Neural progenitor cell (in vitro differentiated cells): ENCODE measurements at regions not wholly inside any gene's neighbourhood (a gene's known extent, or its start where the extent isn't known, plus 50 kb on each side); places are given as distances from the start of the nearest gene placed in this dataset.

Source experiments
- DNase-seq: peaks from one replicate; pipeline ENCODE4 v3.0.0-alpha.2; 2016; ENCODE audit warnings: low spot score
- H2AFZ ChIP-seq: fragments of 200-600 bp; sonication (generic); replicated peaks from 2 replicates; pipeline ENCODE4 v1.6.1; 2016; ENCODE audit warnings: antibody characterized with exemption
- H3F3A ChIP-seq: fragments of 200-600 bp; sonication (generic); 2 replicates; pipeline ENCODE4 v1.6.1; 2016; ENCODE audit warnings: antibody characterized with exemption, low read depth
- H3K27ac ChIP-seq: fragments of 200-600 bp; sonication (generic); 2 replicates; pipeline ENCODE4 v1.5.1; 2016; ENCODE audit warnings: mild to moderate bottlenecking
- H3K27me3 ChIP-seq: fragments of 200-600 bp; sonication (generic); 2 replicates; pipeline ENCODE4 v1.6.1; 2016; ENCODE audit warnings: mild to moderate bottlenecking, moderate library complexity
- H3K36me3 ChIP-seq: fragments of 200-600 bp; sonication (generic); 2 replicates; pipeline ENCODE4 v1.5.1; 2016
- H3K4me1 ChIP-seq: fragments of 200-600 bp; sonication (generic); 2 replicates; pipeline ENCODE4 v1.6.1; 2016; ENCODE audit warnings: mixed run types
- H3K4me2 ChIP-seq: fragments of 200-600 bp; sonication (generic); 2 replicates; pipeline ENCODE4 v1.6.1; 2016
- H3K4me3 ChIP-seq: fragments of 200-600 bp; sonication (generic); 2 replicates; pipeline ENCODE4 v1.5.1; 2016
- H3K79me2 ChIP-seq: fragments of 200-600 bp; sonication (generic); 2 replicates; pipeline ENCODE4 v1.6.1; 2016; ENCODE audit warnings: low read depth
- H3K9ac ChIP-seq: fragments of 200-600 bp; sonication (generic); 2 replicates; pipeline ENCODE4 v1.6.1; 2016
- H3K9me3 ChIP-seq: fragments of 200-600 bp; sonication (generic); 2 replicates; pipeline ENCODE4 v1.5.1; 2016; ENCODE audit warnings: low read depth
- H4K20me1 ChIP-seq: fragments of 200-600 bp; sonication (generic); 2 replicates; pipeline ENCODE4 v1.6.1; 2016; ENCODE audit warnings: low read depth
- H3K27ac Mint-ChIP-seq: 3 replicates; pipeline ENCODE4 v1.8.0; 2021; ENCODE audit warnings: mixed read lengths
- H3K27me3 Mint-ChIP-seq: 2 replicates; pipeline ENCODE4 v1.8.0; 2022; ENCODE audit warnings: low read depth, mild to moderate bottlenecking, inconsistent platforms, moderate library complexity, mixed read lengths; ENCODE audit not compliant: insufficient read depth
- H3K36me3 Mint-ChIP-seq: 3 replicates; pipeline ENCODE4 v1.8.0; 2021; ENCODE audit warnings: mixed read lengths
- H3K4me1 Mint-ChIP-seq: 3 replicates; pipeline ENCODE4 v1.8.0; 2021; ENCODE audit warnings: mixed read lengths
- H3K4me3 Mint-ChIP-seq: 3 replicates; pipeline ENCODE4 v1.8.0; 2021; ENCODE audit warnings: mild to moderate bottlenecking, moderate library complexity, mixed read lengths
- H3K9me3 Mint-ChIP-seq: 3 replicates; pipeline ENCODE4 v1.8.0; 2020; ENCODE audit warnings: mixed read lengths
- EZH2 ChIP-seq: fragments of 200-600 bp; sonication (generic); IDR thresholded peaks from 2 replicates; pipeline ENCODE4 v1.6.1; 2017; ENCODE audit warnings: antibody characterized with exemption, mild to moderate bottlenecking, moderate library complexity
- EZH2phosphoT487 ChIP-seq: fragments of 200-600 bp; sonication (generic); IDR thresholded peaks from 2 replicates; pipeline ENCODE4 v1.6.1; 2017; ENCODE audit warnings: antibody characterized with exemption
- TF ChIP-seq, protein P1 (sequence below): fragments of 200-600 bp; sonication (generic); IDR thresholded peaks from 2 replicates; pipeline ENCODE4 v1.5.1; 2017; ENCODE audit warnings: antibody characterized with exemption, mild to moderate bottlenecking

DNA sequence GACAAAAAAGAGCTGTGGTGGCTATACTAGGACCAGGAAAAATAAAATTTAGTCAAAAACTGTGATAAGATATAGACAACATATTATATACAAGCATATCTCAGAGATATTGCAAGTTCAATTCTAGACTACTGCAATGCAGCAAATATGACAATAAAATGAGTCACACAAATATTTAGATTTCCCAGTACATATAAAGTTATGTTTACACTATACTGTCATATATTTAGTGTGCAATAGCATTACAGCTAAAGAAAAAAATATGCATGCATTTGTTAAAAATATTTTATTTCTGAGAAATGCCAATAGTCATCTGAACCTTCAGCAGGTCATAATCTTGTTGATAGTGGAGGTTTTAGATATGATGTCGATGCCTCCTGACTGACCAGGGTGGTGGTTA is 72.1 kb downstream of the AKR1C4 start:
- DNase-seq = no peak
- Histone ChIP-seq H3K27me3 (no peaks in the 10 kb centered on the region), H3K4me3 (no peak overlapping the region), H3K9me3 (peaks cover 9% of the 10 kb centered on the region), H3F3A (no peaks in the 10 kb centered on the region), H3K4me1 (no peaks in the 10 kb centered on the region), H4K20me1 (no peaks in the 10 kb centered on the region), H3K9ac (no peak overlapping the region), H3K27ac (no peak overlapping the region), H3K79me2 (no peaks in the 10 kb centered on the region), H2AFZ (no peak overlapping the region), H3K4me2 (no peak overlapping the region), H3K36me3 (no peaks in the 10 kb centered on the region)
- no peak overlapping the region for H3K4me3 Mint-ChIP-seq
- no peaks in the 10 kb centered on the region for H3K36me3 Mint-ChIP-seq
- TF ChIP-seq EZH2phosphoT487 (no peak), EZH2 (no peak)
- TF ChIP-seq, protein P1, sequence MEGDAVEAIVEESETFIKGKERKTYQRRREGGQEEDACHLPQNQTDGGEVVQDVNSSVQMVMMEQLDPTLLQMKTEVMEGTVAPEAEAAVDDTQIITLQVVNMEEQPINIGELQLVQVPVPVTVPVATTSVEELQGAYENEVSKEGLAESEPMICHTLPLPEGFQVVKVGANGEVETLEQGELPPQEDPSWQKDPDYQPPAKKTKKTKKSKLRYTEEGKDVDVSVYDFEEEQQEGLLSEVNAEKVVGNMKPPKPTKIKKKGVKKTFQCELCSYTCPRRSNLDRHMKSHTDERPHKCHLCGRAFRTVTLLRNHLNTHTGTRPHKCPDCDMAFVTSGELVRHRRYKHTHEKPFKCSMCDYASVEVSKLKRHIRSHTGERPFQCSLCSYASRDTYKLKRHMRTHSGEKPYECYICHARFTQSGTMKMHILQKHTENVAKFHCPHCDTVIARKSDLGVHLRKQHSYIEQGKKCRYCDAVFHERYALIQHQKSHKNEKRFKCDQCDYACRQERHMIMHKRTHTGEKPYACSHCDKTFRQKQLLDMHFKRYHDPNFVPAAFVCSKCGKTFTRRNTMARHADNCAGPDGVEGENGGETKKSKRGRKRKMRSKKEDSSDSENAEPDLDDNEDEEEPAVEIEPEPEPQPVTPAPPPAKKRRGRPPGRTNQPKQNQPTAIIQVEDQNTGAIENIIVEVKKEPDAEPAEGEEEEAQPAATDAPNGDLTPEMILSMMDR = no peak
- peaks cover 17% of the 10 kb centered on the region for H3K9me3 Mint-ChIP-seq
- H3K27me3 Mint-ChIP-seq = no peaks in the 10 kb centered on the region
- no peak overlapping the region for H3K27ac Mint-ChIP-seq
- H3K4me1 Mint-ChIP-seq = no peaks in the 10 kb centered on the region

- H3K4me1 ChIP-seq = no peaks in the 10 kb centered on the region
- no peak overlapping the region for H3K9ac ChIP-seq
- no peaks in the 10 kb centered on the region for H3K27me3 ChIP-seq
- no peaks in the 10 kb centered on the region for H3K36me3 Mint-ChIP-seq
- H3F3A ChIP-seq = no peaks in the 10 kb centered on the region
- no peaks in the 10 kb centered on the region for H3K4me1 Mint-ChIP-seq
- H2AFZ ChIP-seq = no peak overlapping the region
- no peaks in the 10 kb centered on the region for H3K27me3 Mint-ChIP-seq
- no peaks in the 10 kb centered on the region for H3K79me2 ChIP-seq
- H3K27ac ChIP-seq = no peak overlapping the region
- no peaks in the 10 kb centered on the region for H3K36me3 ChIP-seq
- no peak overlapping the region for H3K4me3 ChIP-seq
- DNase-seq = no peak
- H3K9me3 ChIP-seq = peaks cover 8% of the 10 kb centered on the region
- H3K27ac Mint-ChIP-seq = no peak overlapping the region
- H4K20me1 ChIP-seq = no peaks in the 10 kb centered on the region
- H3K4me2 ChIP-seq = no peak overlapping the region
- TF ChIP-seq EZH2 (no peak), EZH2phosphoT487 (no peak)
- TF ChIP-seq, protein P1 = no peak
- peaks cover 12% of the 10 kb centered on the region for H3K9me3 Mint-ChIP-seq
- no peak overlapping the region for H3K4me3 Mint-ChIP-seq
Observed at GRCh38 chr10:5269791-5270190, 73.2 kb downstream of the AKR1C4 start.

DNA sequence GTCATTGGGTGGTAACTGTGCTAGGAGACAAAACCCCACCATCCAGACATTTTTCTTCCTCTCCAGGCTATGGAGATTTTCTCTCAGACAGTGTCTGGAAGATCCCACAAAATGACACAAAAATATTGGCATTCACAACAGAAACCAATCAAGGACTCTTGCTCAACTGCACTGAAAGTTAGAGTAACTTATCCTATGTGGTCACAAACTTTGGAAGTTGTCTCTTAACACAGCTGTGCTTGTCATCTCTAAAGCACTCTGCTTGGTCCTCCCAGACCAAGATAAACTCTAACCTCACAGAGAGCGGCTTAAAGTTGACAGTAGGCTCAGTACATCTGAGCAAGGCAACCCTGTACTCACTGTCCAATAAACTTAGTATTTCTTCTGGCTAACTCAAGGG is 74.9 kb downstream of the AKR1C4 start:
- no peak overlapping the region for H3K27ac Mint-ChIP-seq
- H3K4me3 Mint-ChIP-seq = no peak overlapping the region
- DNase-seq = no peak
- TF ChIP-seq EZH2 (no peak), EZH2phosphoT487 (no peak)
- TF ChIP-seq, protein P1 = no peak
- Histone ChIP-seq H3F3A (no peaks in the 10 kb centered on the region), H3K27ac (no peak overlapping the region), H3K36me3 (no peaks in the 10 kb centered on the region), H3K9me3 (no peaks in the 10 kb centered on the region), H4K20me1 (no peaks in the 10 kb centered on the region), H3K4me3 (no peak overlapping the region), H3K4me1 (no peaks in the 10 kb centered on the region), H3K9ac (no peak overlapping the region), H2AFZ (no peak overlapping the region), H3K79me2 (no peaks in the 10 kb centered on the region), H3K4me2 (no peak overlapping the region), H3K27me3 (no peaks in the 10 kb centered on the region)
- H3K36me3 Mint-ChIP-seq = no peaks in the 10 kb centered on the region
- no peaks in the 10 kb centered on the region for H3K27me3 Mint-ChIP-seq
- no peaks in the 10 kb centered on the region for H3K4me1 Mint-ChIP-seq
- H3K9me3 Mint-ChIP-seq = peaks cover 3% of the 10 kb centered on the region
